ENCODE measurements at regions not wholly inside any gene's neighbourhood (a gene's known extent, or its start where the extent isn't known, plus 50 kb on each side); places are given as distances from the start of the nearest gene placed in this dataset.

GRCh38 chr6:166870602-166871208, 85.6 kb downstream of the RNASET2 start:
- no peak for FAIRE-seq
- Histone ChIP-seq H3K4me3 (no peak overlapping the region), H3K4me2 (no peak overlapping the region), H3K9me3 (no peaks in the 10 kb centered on the region), H3K27ac (no peak overlapping the region), H3K4me1 (no peaks in the 10 kb centered on the region)
- 76% methylated on average over 20 of the region's 20 CpGs for WGBS (ENCODE audit: missing lambda C conversion rate)
- no peak for DNase-seq (ENCODE audit: low read depth in 1 of 2, low spot score in 1 of 2)
- no peak for ATAC-seq
- CTCF ChIA-PET = no interaction called here
- no peak for TF ChIP-seq MAX (IDR thresholded peaks at IDR 0.05)
- TF ChIP-seq REST (IDR thresholded peaks at IDR 0.05) = no peak
- no peak for TF ChIP-seq ZC3H11A (IDR thresholded peaks at IDR 0.05)
- no peak for TF ChIP-seq RARB (CRISPR knock-in tag; IDR thresholded peaks at IDR 0.05)
- no peak for TF ChIP-seq RCOR1 (IDR thresholded peaks at IDR 0.05; ENCODE audit: low read depth, low read length)
- POLR2A ChIA-PET = no interaction called here

- Histone ChIP-seq H3K4me3 (no peak overlapping the region), H3K4me1 (no peaks in the 10 kb centered on the region), H3K27ac (no peak overlapping the region), H3K9me3 (no peaks in the 10 kb centered on the region), H3K4me2 (no peak overlapping the region)
- FAIRE-seq (no peak), DNase-seq (ENCODE audit: low read depth in 1 of 2, low spot score in 1 of 2) (no peak), ATAC-seq (no peak)
- 61% methylated on average over 12 of the region's 19 CpGs for WGBS (ENCODE audit: missing lambda C conversion rate)
- ChIA-PET CTCF (interaction anchor here (0.6 to 0.8 kb wide), 2 partner anchors 9 to 18 kb away, joined by 3 read pairs; no protein-coding TSS in a partner anchor), POLR2A (no interaction called here)
- no peak for TF ChIP-seq FOSL2 (IDR thresholded peaks at IDR 0.05)
- TF ChIP-seq FOSL2 (CRISPR knock-in tag; IDR thresholded peaks at IDR 0.05) = no peak
- no peak for TF ChIP-seq FOXS1 (CRISPR knock-in tag; IDR thresholded peaks at IDR 0.05)
- TF ChIP-seq POLR2A (IDR thresholded peaks at IDR 0.05; ENCODE audit: low read length) = no peak
- TF ChIP-seq USF2 (IDR thresholded peaks at IDR 0.05) = no peak
- TF ChIP-seq HEYL (CRISPR knock-in tag; IDR thresholded peaks at IDR 0.05) = no peak
- TF ChIP-seq RAD21 (conservative IDR thresholded peaks at IDR 0.05 in 1 of 2, IDR thresholded peaks at IDR 0.05 in 1 of 2) = no peak
- TF ChIP-seq RFX5 (IDR thresholded peaks at IDR 0.05) = no peak
- TF ChIP-seq ESRRA (IDR thresholded peaks at IDR 0.05; ENCODE audit: borderline replicate concordance, low read length) = no peak
- no peak for TF ChIP-seq CBX8 (IDR thresholded peaks at IDR 0.05)
- no peak for TF ChIP-seq BCL3 (IDR thresholded peaks at IDR 0.05)
- TF ChIP-seq RARB (CRISPR knock-in tag; IDR thresholded peaks at IDR 0.05) = no peak
- TF ChIP-seq BHLHE40 (IDR thresholded peaks at IDR 0.05; ENCODE audit: low read depth, low read length) = no peak
- no peak for TF ChIP-seq HOXB13 (CRISPR knock-in tag; IDR thresholded peaks at IDR 0.05; ENCODE audit: low read depth)
- no peak for TF ChIP-seq HOXB5 (CRISPR knock-in tag; IDR thresholded peaks at IDR 0.05)
- TF ChIP-seq NFE2L2 (conservative IDR thresholded peaks at IDR 0.05; ENCODE audit: low read length) = no peak
- TF ChIP-seq ZNF302 (CRISPR knock-in tag; IDR thresholded peaks at IDR 0.05) = no peak
- TF ChIP-seq CEBPB (IDR thresholded peaks at IDR 0.05) = no peak
- no peak for TF ChIP-seq POLR2AphosphoS2 (conservative IDR thresholded peaks at IDR 0.05; ENCODE audit: low read length)
- no peak for TF ChIP-seq EHMT2 (IDR thresholded peaks at IDR 0.05; ENCODE audit: low read depth)
Observed at GRCh38 chr6:166866839-166867637, 89.3 kb downstream of the RNASET2 start.

All from A549 (cell line).